ENCODE measurements at regions not wholly inside any gene's neighbourhood (a gene's known extent, or its start where the extent isn't known, plus 50 kb on each side); places are given as distances from the start of the nearest gene placed in this dataset.
A peak's percentile ranks its signal among the peaks of the same experiment; 100 is the strongest.
"Not testable (repeated sequence)": the region's sequence is repeated elsewhere in the genome, so short reads cannot be mapped to it uniquely, and the experiment has no call there.

DNA sequence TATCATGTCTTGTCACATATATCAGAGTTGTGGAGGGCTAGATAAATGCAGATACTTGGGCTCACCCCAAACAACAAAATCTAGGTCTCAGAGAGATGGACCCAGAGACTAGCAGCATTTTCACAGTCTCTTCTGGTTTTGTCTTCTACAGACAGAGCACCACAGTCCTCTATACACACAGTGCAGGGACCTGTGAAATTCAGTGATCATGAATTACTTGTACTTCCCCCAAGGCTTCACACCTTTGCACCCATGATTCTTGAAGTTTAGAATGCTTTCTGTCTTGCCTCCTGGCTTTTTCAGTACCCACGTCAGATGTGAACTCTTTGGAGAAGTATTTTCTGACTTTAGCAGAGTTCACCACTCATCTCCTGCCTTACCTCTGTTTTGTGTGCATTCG, 371.5 kb upstream of the PRR16 start:
- DNase-seq, result no peak

DNA sequence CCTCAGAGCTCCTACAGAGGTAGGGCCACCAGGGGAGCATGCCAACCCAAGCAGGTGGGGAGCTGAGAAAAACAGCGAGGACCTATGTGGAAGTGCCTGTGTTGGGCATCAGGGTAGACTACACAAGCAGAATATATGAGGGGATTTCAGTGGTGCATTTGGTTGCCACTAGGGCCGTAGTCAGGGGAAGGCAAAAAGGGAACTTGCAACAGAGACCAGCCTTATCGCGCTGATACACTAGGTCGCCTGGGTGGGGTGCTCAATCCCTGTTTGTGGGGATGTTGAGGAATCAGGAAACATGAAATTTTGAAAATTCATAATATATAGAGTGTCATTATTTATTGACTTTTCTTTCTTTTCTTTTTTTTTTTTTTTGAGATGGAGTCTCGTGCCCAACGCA, 370.9 kb upstream of the PRR16 start:
- DNase-seq, result peak; percentile 2

DNA sequence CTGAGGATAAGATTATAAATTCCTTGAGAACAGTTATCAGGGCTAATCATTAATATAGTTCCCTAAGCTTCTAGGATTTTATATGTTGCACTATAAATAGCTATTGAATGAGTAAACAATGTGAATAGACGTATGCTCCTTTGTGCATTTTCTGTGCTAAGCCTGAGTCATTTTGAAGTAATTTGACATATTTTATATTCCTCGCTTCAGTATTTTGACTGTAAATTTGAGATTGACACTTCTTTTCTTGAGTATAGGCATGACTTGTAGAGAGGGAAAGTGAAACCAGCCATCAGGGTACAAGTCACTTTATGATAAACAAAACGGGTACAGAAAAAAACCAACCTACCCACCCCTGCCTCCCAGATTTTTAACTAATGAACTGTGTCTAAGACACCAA, 367.7 kb upstream of the PRR16 start:
- DNase-seq, result no peak

DNA sequence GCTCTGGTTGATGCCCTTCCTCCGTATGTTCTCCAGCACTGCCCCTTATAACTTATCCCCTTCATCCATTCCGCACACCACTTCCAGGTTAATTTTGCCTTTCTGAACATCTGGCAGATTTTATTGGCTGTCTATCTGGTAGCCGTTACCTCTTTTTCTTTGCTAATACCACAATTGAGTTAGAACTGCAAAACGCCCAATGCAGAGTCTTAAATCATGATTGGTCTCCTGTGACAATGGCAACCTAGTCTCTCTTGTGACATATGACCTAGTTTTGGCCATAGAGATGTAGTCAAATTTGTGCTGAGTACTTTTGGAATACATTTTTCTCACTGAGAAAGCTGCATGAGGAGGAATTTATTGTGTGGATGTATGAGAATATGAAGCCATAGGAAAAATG, 365.7 kb upstream of the PRR16 start:
- DNase-seq, result no peak

DNA sequence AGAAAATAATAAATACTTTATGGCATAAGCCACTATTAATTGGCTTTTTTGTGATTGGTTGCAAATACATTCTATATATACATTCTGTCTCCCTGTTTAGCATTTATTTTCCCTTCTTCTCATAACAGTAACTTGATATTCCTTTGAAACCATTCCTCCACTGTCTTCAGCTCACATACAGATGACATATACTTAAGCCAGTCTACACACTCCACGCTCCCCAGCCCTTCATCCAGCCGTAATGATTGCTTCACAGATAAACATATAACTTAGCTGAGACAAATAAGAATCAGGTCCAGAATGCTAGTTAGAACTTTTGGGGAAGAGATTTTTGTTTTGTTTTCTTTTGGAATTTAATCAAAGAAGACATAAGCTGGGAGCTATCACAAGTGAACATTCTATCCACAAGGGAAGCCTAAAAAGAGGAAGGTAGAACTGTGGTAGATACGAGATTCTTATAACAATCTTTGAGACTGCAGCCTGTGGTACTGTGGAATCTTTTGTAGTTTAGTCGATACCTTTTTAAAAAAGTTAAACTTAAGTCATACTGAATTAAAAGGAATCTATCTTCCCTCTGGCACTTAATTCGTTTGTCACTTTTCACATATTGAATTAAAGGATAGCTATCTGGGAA, 365.1 kb upstream of the PRR16 start:
- DNase-seq, result no peak

DNA sequence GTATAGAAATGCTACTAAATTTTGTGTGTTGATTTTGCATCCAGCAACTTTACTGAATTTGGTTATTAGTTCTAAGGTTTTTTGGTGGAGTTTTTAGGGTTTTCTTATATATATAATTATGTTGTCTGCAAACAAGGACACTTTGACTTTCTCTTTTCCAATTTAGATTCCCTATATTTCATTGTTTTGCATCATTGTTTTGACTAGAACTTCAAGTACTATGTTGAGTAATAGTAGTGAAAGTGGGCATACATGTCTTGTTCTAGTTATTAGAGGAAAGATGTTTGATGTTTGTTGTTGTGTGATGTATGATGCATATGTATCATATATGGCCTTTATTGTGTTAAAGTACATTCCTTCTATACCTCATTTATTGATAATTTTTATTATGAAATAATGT, 362.3 kb upstream of the PRR16 start:
- DNase-seq, result no peak

DNA sequence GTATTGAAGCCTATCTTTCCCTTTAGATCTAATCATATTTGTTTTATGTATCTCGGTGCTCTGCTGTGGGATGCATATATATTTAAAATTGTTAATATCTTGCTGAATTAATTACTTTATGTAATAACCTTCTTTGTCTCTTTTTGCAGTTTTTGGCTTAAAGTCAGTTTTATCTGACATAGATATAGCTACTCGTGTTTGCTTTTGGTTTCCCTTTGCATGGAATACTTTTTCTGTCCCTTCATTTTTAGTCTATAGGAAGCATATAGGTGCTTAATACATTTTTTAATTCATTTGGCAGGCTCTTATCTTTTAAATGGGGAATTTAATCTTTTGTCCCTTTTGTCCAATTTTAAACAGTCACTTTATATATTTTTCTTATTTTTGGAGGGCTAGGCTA, 360.6 kb upstream of the PRR16 start:
- no peak for DNase-seq

DNA sequence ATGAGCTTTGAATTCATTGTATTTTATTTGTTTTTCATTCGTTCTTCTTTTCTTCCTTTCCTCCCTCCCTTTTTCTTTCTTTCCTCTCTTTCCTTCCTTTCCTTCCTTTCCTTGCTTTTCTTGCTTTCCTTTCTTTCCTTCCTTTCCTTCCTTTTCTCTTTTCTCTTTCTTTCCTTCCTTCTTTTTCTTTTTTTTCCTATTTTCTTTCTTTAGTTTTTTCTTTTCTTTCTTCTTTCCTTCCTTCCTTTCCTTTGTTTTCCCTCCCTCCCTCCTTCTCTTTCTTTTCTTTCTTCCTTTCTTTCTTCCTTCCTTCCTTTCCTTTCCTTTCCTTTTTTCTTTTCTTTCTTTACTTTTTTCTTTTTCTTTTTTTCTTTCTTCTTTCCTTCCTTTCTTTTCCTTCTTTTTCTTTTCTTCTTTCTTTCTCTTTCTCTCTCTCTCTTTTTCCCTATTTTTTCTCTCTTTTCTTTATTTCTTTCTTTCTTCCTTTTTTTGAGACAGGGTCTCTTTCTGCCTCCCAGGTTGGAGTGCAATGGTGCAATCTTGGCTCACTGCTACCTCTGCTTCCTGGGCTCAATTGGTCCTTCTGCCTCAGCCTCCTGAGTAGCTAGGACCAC, 357.1 kb upstream of the PRR16 start:
- DNase-seq, result no peak

DNA sequence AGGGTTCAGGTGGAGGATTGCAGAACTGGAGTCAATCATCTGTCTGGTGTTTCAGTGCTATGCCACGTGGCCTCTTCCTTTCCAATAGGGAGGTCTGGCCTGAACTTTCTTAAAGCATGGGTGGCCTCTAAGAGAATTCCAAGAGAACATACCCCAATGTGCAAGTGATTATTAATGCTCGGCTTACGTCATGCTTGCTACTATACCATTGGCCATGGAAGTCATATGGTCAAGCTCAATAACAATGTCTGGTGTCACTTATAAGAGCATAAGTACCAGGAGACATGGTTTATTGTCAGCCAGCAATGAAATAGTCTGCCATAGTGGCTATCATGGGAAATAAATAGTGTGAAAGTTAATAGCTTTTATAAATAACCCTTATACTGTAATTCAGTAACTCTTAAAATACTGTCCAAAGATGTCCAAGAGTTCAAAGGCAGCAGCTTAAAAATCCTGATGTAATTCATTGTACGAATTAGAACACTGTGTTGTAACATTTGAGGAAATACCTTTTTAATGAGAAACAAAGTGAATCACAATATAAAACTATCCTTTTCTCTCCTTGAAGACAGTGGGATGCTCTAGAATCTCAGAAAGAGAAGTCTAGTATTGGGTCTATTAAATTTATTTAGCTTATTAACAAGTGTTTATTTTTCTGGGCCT, 355.4 kb upstream of the PRR16 start:
- DNase-seq, result no peak

DNA sequence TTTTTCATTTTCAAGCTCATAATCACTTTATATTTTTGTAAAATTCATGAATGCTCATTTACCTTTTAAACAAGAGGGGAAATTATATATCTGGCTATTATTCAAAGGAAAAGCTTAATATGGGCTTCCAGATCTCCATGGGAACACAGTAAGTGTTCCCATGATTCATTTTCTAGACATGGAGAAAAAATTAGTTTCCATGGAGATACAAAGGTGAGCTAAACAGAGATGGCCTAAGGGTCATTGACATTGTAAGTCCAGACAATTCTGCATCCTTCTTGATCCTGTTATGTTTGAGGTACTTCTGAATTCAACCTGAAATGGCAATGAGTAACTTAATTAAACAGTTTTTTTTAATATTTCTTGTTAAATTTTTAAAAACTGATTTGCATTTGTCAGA, 341.4 kb upstream of the PRR16 start:
- DNase-seq, result no peak

DNA sequence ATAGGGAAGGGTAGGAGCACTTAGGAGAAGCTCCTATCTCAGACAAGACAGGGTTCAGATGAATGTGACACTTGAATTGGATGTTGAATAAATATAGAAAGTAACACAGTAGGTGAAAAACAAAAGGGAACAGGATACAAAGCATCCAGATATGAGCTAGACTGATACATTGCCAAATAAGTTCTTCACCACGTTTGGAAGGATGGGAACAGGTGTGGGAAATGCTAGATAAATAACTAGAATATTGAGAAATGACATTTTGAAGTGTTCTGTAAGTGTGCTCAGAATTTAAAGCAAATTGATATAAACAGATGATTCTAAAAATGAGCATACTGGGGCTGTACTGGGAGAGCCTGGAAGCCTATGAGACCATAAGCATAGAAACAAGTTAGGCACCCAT, 340.1 kb upstream of the PRR16 start:
- DNase-seq, result no peak

DNA sequence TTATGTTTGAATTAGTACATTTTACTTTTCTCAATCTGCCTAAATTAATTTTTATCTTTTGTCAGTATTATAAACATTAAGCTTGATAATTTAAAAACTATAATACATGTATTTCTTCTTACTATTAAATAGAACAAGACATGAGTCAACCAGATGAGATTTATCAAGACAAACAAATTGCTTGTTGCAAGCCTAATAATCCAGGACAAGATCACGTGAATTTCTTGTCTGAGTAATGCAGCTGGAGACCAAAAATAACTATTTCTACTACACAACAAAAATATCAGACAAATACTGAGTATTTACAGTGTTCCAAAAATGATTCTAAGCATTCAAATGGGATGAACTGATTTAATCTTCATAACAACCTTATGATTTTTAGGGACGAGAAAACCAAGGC, 339.1 kb upstream of the PRR16 start:
- DNase-seq, result no peak

DNA sequence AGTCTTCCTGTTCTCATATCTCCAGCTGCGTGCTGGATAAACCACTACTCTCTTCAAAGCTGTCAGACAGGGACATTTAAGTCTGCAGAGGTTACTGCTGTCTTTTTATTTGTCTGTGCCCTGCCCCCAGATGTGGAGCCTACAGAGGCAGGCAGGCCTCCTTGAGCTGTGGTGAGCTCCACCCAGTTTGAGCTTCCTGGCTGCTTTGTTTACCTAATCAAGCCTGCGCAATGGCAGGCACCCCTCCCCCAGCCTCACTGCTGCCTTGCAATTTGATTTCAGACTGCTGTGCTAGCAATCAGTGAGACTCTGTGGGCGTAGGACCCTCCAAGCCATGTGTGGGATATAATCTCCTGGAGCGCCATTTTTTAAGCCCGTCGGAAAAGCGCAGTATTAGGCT, 331.8 kb upstream of the PRR16 start:
- not testable (repeated sequence) for DNase-seq

DNA sequence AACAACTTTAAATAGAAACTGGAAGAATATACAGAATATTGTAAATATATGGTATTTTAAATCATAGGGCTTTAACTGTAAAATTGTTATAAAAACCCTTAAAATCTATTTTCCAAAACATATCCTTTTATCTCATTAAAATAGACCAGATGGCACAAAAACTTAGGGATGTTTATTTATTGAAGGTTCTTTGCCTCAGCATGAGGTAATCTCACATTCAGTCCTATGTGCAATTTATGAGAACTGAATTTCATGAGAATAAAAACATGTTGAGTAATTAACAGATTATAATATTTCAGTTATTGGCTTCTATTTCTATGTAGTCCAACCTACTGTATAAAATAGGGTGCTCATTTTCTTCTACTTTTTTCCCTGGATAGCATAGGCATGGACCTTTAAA, 329.2 kb upstream of the PRR16 start:
- no peak for DNase-seq

DNA sequence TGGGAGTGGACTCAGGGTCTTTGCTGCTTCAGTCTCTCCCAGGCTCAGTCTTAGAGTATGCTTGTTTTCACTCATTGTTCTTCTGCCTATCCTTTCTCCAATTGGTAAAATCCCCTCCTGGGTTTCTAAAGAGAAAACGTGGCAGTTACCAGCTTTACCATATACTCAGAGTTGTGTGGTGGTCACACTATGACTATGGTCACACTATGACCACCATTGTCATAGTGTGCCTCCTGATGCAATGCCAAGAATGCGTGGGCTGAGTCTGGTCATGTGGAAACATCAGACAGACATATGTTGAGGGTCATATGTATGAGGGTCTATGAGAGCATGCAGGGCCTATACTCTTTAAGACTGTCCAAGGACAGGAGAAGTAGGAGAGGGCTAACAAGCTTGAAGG, 326.5 kb upstream of the PRR16 start:
- no peak for DNase-seq

DNA sequence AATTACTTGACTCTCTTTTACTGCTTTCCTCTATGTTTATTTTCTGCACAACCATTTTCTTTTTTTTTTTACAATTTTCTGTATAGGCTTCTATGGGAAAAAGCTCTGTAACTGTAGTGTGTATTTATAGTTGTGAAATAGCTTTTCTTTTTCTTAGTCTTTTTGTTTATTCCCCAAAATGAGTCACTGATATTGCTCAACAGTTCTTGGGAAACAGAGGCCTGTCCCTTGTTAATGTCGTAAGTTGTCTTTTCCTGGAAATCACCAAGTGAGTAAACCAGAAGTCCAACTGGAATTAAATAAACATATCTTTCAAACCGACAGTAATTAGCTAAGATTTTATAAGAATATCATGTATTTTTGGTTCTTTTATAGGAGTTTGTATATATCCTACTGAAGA, 325.1 kb upstream of the PRR16 start:
- peak; percentile 7 for DNase-seq

DNA sequence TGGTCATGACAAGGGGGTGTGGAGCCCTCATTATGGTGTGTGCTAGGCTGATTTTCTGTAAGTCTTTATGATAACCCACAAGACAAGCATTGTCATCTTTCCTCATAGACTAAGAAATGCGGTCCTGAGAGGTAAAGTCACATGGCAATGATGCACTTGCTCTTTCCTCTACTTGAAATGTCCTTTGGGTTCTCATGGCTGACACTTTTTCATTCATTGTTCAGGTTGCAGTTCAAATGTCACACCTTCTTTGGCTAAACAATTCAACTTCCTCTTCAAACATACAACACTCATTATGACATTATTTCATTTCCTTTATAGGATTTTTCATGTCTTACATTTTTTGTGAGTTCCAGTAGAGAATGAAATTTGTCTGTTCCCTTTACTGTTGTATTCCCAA, 323.6 kb upstream of the PRR16 start:
- DNase-seq, result no peak

DNA sequence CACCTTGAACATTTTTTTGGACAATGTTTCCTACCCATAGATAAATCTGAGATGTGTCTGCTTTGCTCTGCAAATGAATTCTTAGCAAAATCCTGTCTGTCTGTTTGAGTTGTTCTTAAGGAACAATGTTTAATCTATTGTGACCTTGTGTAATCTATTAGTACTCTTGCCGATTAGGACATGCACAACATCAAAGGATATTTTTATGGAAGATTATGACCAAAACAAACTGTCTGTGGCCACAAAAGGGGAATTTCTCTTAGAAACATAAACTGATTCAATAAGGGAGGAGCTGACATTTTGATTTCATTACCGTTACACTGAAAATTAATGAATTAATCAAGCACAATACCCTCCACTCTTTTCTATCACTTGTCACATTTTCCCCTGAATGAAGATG, 323.0 kb upstream of the PRR16 start:
- no peak for DNase-seq

DNA sequence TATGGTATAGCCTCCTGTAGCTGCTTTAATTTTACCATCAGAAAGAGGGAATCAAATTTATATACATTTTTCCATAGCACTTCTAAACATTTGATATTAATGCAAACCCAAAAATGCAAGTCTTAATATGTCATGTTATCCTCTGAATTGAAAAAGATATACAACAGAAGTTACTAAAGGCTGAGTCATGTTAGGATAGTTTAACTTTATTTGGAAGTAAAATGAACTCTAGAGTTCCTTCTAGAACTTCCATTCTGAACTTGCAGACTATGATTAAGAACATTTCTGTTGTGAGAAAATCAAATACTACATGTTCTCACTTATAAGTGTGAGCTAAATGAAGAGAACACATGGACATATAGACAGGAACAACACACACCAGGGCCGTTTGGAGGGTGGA, 317.3 kb upstream of the PRR16 start:
- DNase-seq, result no peak

DNA sequence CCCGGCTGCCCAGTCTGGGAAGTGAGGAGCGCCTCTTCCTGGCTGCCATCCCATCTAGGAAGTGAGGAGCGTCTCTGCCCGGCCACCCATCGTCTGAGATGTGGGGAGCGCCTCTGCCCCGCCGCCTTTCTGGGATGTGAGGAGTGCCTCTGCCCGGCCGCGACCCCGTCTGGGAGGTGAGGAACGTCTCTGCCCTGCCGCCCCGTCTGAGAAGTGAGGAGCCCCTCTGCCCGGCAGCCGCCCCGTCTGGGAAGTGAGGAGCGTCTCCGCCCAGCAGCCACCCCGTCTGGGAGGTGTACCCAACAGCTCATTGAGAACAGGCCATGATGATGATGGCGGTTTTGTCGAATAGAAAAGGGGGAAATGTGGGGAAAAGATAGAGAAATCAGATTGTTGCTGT, 316.2 kb upstream of the PRR16 start:
- DNase-seq, result not testable (repeated sequence)

DNA sequence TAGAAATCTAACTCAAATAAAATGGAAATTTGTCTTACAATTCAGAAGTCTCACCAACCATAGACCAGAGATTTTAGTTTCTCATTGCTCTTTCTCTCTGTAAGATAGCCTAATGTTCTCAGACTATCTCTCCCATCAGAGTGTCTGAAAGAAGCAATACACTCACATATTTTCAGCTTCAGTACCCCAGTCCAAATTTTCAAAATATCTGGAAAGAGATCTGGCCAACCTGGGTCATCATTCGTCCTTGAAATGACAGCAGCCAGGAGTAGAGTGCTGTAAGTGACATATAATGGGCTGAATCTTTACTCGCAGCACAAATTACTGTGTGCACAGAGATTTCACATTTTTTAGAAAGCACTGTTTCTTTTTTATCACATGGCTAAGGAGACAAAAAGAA, 313.3 kb upstream of the PRR16 start:
- no peak for DNase-seq

DNA sequence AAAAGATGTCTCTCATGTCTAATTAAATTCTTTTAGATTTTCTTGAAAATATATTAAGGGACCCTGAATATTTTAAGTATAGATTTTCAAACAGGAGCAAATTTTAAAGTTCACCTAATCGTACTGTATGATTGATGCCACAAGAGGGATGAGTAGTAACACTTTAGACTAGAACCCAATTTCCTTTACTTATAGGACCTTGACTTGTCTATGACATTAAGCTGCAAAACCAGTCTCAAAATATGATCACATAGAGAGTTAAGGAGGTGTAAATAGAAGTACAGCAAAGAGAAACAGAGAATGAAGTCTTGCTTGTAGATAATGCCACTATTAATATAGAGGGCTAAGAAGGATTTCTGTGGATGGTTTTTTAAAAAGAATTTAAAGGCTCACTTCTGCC, 312.9 kb upstream of the PRR16 start:
- DNase-seq, result no peak

DNA sequence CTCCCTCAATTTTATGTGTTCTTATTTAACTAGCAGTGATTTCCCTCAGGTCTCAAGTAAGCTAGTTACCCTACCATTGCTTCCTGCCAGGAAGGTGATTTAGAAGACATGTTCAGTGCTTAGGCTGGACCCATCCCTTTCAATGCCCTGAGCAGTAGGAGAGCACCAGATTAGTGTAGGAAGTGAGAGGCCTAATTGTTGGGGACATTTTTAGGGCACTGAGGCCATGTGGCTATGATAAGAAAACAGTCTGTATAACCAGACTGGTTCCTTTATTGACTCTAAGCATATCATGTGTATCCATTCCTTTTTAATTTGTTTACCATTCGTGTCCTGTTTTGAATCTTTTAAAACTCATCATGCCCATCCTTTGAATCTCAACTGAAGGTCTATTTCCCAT, 312.3 kb upstream of the PRR16 start:
- no peak for DNase-seq

DNA sequence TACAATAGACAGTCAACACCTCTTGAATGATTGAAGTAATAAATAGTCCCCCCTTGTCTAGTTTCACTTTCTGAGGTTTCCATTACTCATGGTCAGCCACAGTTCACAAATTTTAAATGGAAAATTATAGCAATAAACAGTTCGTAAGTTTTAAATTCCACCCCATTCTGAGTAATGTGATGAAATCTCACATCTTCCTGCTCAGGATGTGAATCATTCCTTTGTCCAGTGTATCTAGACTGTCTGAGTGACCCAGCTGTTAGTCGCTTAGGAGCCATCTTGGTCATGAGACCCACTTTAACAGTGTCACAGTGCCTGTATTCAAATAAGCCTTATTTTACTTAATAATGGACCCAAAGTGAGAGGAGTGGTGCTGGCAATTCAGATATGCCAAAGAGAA, 311.6 kb upstream of the PRR16 start:
- DNase-seq, result no peak

DNA sequence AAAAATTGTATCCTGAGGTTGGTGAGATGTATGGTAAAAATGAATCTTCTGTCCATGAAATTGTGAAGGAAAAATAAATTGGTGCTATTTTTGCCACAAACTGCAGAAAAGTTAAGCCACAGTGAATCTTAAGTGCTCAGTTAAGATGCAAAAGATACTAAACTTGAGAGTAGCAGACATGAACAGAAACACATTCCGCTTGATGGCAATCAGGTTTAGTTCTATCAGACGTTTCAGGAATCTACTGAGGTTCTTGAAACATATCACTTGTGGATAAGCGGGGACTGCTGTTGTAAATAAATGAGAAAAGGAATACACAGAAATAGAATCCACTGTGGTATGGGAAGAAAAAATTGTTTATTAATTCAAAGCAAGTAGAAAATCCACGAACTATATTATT, 311.2 kb upstream of the PRR16 start:
- DNase-seq, result no peak
